Transverse colon (tissue), 4 donors: ENCODE measurements at regions not wholly inside any gene's neighbourhood (a gene's known extent, or its start where the extent isn't known, plus 50 kb on each side); places are given as distances from the start of the nearest gene placed in this dataset.

Source experiments
- CTCF ChIP-seq, 5 experiments: fragments of 200-600 bp in 3 of 5; fragments of 450-650 bp in 2 of 5; sonication (generic) in 3 of 5; IDR thresholded peaks; 1 replicate in 2 of 5; 2 replicates in 3 of 5; pipeline ENCODE4 v1.5.1; 2016 to 2017; ENCODE audit warnings: antibody characterized with exemption in 5 of 5, inconsistent platforms in 3 of 5, mild to moderate bottlenecking in 2 of 5, moderate library complexity in 1 of 5
- POLR2A ChIP-seq: fragments of 450-650 bp; IDR thresholded peaks from one replicate; pipeline ENCODE4 v1.6.1; 2016; ENCODE audit warnings: antibody characterized with exemption, mild to moderate bottlenecking, moderate library complexity
- POLR2AphosphoS5 ChIP-seq, 3 donors: sonication (generic); formaldehyde crosslinking; IDR thresholded peaks; one replicate each; pipeline ENCODE4 v1.6.1; 2016; ENCODE audit warnings: antibody characterized with exemption in 3 of 3

GRCh38 chr13:111634410-111634809, 314.0 kb downstream of the TEX29 start:
- TF ChIP-seq POLR2A, result no peak
- TF ChIP-seq CTCF (IDR thresholded peaks at IDR 0.05), result no peak
- no peak for TF ChIP-seq POLR2AphosphoS5 (IDR thresholded peaks at IDR 0.05)
